Keratinocyte (primary cell): ENCODE measurements at regions not wholly inside any gene's neighbourhood (a gene's known extent, or its start where the extent isn't known, plus 50 kb on each side); places are given as distances from the start of the nearest gene placed in this dataset.

Source experiments
- DNase-seq: peaks from one replicate; pipeline ENCODE4 v3.0.0-alpha.2; 2011; ENCODE audit warnings: low read depth, missing footprints, low spot score
- FAIRE-seq: peaks from 2 replicates; lab custom pipeline; 2011; peaks lifted over from hg19 to GRCh38; lab: Jason Lieb, UNC
- H2AFZ ChIP-seq: 2 replicates; pipeline ENCODE4 v1.6.0; 2012; ENCODE audit warnings: low read length, control low read depth, inconsistent platforms; ENCODE audit not compliant: control insufficient read depth
- H3K27ac ChIP-seq: 2 replicates; pipeline ENCODE4 v1.5.1; 2011; ENCODE audit warnings: low read length; ENCODE audit not compliant: control insufficient read depth, insufficient read depth
- H3K27me3 ChIP-seq: 3 replicates; pipeline ENCODE4 v1.6.0; 2011; ENCODE audit warnings: low read length; ENCODE audit not compliant: control insufficient read depth, insufficient read depth; ENCODE audit errors: extremely low read depth
- H3K36me3 ChIP-seq, 2 experiments: 2 replicates in 1 of 2; 3 replicates in 1 of 2; pipeline ENCODE4 v1.5.1; 2011; ENCODE audit warnings: low read length in 2 of 2, mild to moderate bottlenecking in 1 of 2; ENCODE audit not compliant: control insufficient read depth in 2 of 2, insufficient read depth in 2 of 2; ENCODE audit errors: extremely low read depth in 1 of 2
- H3K4me1 ChIP-seq: 3 replicates; pipeline ENCODE4 v1.5.1; 2011; ENCODE audit warnings: low read length; ENCODE audit not compliant: control insufficient read depth, insufficient read depth; ENCODE audit errors: extremely low read depth
- H3K4me2 ChIP-seq: 3 replicates; pipeline ENCODE4 v1.6.0; 2011; ENCODE audit warnings: low read depth, low read length; ENCODE audit not compliant: control insufficient read depth, insufficient read depth; ENCODE audit errors: extremely low read depth
- H3K4me3 ChIP-seq, 3 experiments: fragments of 200-600 bp in 1 of 3; sonication (generic) in 1 of 3; 2 replicates in 2 of 3; 3 replicates in 1 of 3; pipeline ENCODE4 v1.5.1; 2011 to 2016; ENCODE audit warnings: low read length in 3 of 3, mild to moderate bottlenecking in 3 of 3, control low read depth in 2 of 3, inconsistent platforms in 1 of 3, low read depth in 1 of 3, mixed read lengths in 1 of 3, mixed run types in 1 of 3, moderate library complexity in 1 of 3; ENCODE audit not compliant: control insufficient read depth in 2 of 3, insufficient read depth in 2 of 3; ENCODE audit errors: extremely low read depth in 1 of 3
- H3K79me2 ChIP-seq: 2 replicates; pipeline ENCODE4 v1.6.0; 2012; ENCODE audit warnings: low read length; ENCODE audit not compliant: control insufficient read depth, insufficient read depth
- H3K9ac ChIP-seq: 3 replicates; pipeline ENCODE4 v1.6.0; 2011; ENCODE audit warnings: low read length; ENCODE audit not compliant: control insufficient read depth, insufficient read depth; ENCODE audit errors: extremely low read depth
- H3K9me1 ChIP-seq: 3 replicates; pipeline ENCODE4 v1.6.0; 2011; ENCODE audit warnings: low read length; ENCODE audit not compliant: control insufficient read depth, insufficient read depth; ENCODE audit errors: extremely low read depth
- H3K9me3 ChIP-seq: 2 replicates; pipeline ENCODE4 v1.5.1; 2012; ENCODE audit warnings: low read depth, low read length; ENCODE audit not compliant: control insufficient read depth
- H4K20me1 ChIP-seq: 3 replicates; pipeline ENCODE4 v1.6.0; 2011; ENCODE audit warnings: low read length; ENCODE audit not compliant: control insufficient read depth, insufficient read depth; ENCODE audit errors: extremely low read depth
- CTCF ChIP-seq, 3 experiments: IDR thresholded peaks in 1 of 3; conservative IDR thresholded peaks in 1 of 3; optimal IDR thresholded peaks in 1 of 3; 2 replicates in 2 of 3; 3 replicates in 1 of 3; pipeline versions ENCODE3 to v1.5.1; 2011; ENCODE audit warnings: low read length in 3 of 3, mild to moderate bottlenecking in 3 of 3, moderate library complexity in 2 of 3, control low read depth in 1 of 3, inconsistent platforms in 1 of 3; ENCODE audit not compliant: insufficient read depth in 2 of 3; ENCODE audit errors: extremely low read depth in 1 of 3
- EZH2 ChIP-seq: IDR thresholded peaks from one replicate; pipeline ENCODE4 v1.6.1; 2012; ENCODE audit warnings: inconsistent platforms, mild to moderate bottlenecking, low read length, moderate library complexity
- dilution Hi-C: fragments of 300-500 bp; cut with MboI; formaldehyde crosslinking; loops from one replicate; pipeline ENCODE4 v1.7.0; 2020; ENCODE audit warnings: low sequenced_read_pairs; ENCODE audit not compliant: extremely low pct_ligation_motif_present

- Histone ChIP-seq H2AFZ (no peak overlapping the region), H3K9ac (no peak overlapping the region), H3K4me3 (no peak overlapping the region), H3K27ac (no peak overlapping the region), H3K27me3 (peaks cover 4% of the 10 kb centered on the region), H3K79me2 (no peaks in the 10 kb centered on the region), H4K20me1 (no peaks in the 10 kb centered on the region), H3K9me1 (no peaks in the 10 kb centered on the region), H3K9me3 (no peaks in the 10 kb centered on the region), H3K4me2 (no peak overlapping the region), H3K4me1 (no peaks in the 10 kb centered on the region), H3K36me3 (no peaks in the 10 kb centered on the region)
- TF ChIP-seq CTCF (optimal IDR thresholded peaks at IDR 0.05 in 1 of 3, IDR thresholded peaks at IDR 0.05 in 1 of 3, conservative IDR thresholded peaks at IDR 0.05 in 1 of 3; ENCODE audit: extremely low read depth in 1 of 3, insufficient read depth in 2 of 3, low read length in 3 of 3) (no peak), EZH2 (no peak)
- FAIRE-seq: no peak
- dilution Hi-C loops: no loop called here
- DNase-seq: no peak
Observed at GRCh38 chr6:1003394-1004160, 308.3 kb upstream of the FOXQ1 start.

GRCh38 chr6:1002989-1003388, 308.9 kb upstream of the FOXQ1 start:
- H3K4me1 ChIP-seq: no peaks in the 10 kb centered on the region
- H3K27me3 ChIP-seq: peaks cover 4% of the 10 kb centered on the region
- DNase-seq (no peak), FAIRE-seq (no peak)
- no peaks in the 10 kb centered on the region for H4K20me1 ChIP-seq
- no peaks in the 10 kb centered on the region for H3K79me2 ChIP-seq
- no peak overlapping the region for H2AFZ ChIP-seq
- no peak overlapping the region for H3K4me3 ChIP-seq
- no peaks in the 10 kb centered on the region for H3K9me3 ChIP-seq
- H3K36me3 ChIP-seq: no peaks in the 10 kb centered on the region
- H3K4me2 ChIP-seq: no peak overlapping the region
- dilution Hi-C loops: no loop called here
- no peaks in the 10 kb centered on the region for H3K9me1 ChIP-seq
- no peak for TF ChIP-seq EZH2
- no peak for TF ChIP-seq CTCF (optimal IDR thresholded peaks at IDR 0.05 in 1 of 3, IDR thresholded peaks at IDR 0.05 in 1 of 3, conservative IDR thresholded peaks at IDR 0.05 in 1 of 3; ENCODE audit: extremely low read depth in 1 of 3, insufficient read depth in 2 of 3, low read length in 3 of 3)
- H3K9ac ChIP-seq: no peak overlapping the region
- H3K27ac ChIP-seq: no peak overlapping the region
